HUES48 (cell line): ENCODE measurements at regions not wholly inside any gene's neighbourhood (a gene's known extent, or its start where the extent isn't known, plus 50 kb on each side); places are given as distances from the start of the nearest gene placed in this dataset.

Source experiments
- H3K27ac ChIP-seq: one replicate; pipeline ENCODE4 v1.7.0; 2013; ENCODE audit warnings: low read depth, low read length, inconsistent platforms
- H3K27me3 ChIP-seq: 2 replicates; pipeline ENCODE4 v1.6.1; 2013; ENCODE audit warnings: mild to moderate bottlenecking, low read length; ENCODE audit not compliant: control insufficient read depth, insufficient read depth
- H3K36me3 ChIP-seq: 2 replicates; pipeline ENCODE4 v1.6.1; 2013; ENCODE audit warnings: low read length; ENCODE audit not compliant: control insufficient read depth, insufficient read depth
- H3K4me1 ChIP-seq: 2 replicates; pipeline ENCODE4 v1.6.1; 2013; ENCODE audit warnings: mild to moderate bottlenecking, low read length; ENCODE audit not compliant: control insufficient read depth, insufficient read depth
- H3K4me3 ChIP-seq: 2 replicates; pipeline ENCODE4 v1.5.1; 2013; ENCODE audit warnings: mild to moderate bottlenecking, low read depth, low read length
- H3K9ac ChIP-seq: 2 replicates; pipeline ENCODE4 v1.6.1; 2013; ENCODE audit warnings: mild to moderate bottlenecking, low read depth, low read length, moderate library complexity
- H3K9me3 ChIP-seq: 2 replicates; pipeline ENCODE4 v1.6.1; 2013; ENCODE audit warnings: low read length; ENCODE audit not compliant: control insufficient read depth, insufficient read depth

GRCh38 chr22:44627521-44628139 lies 74.4 kb upstream of the PRR5 start:
- peaks cover 78% of the 10 kb centered on the region for H3K27me3 ChIP-seq
- H3K9ac ChIP-seq: no peak overlapping the region

GRCh38 chr22:44625981-44626687 lies 75.9 kb upstream of the PRR5 start:
- no peak overlapping the region for H3K9ac ChIP-seq

More at GRCh38 chr22:44627521-44628139, 74.4 kb upstream of the PRR5 start:
- Histone ChIP-seq H3K9me3 (no peaks in the 10 kb centered on the region; the same call in 1 of the 2 replicates), H3K4me1 (no peaks in the 10 kb centered on the region), H3K4me3 (no peak overlapping the region), H3K36me3 (no peaks in the 10 kb centered on the region), H3K27ac (no peak overlapping the region)

GRCh38 chr22:44625421-44625760 lies 76.6 kb upstream of the PRR5 start:
- no peaks in the 10 kb centered on the region for H3K9me3 ChIP-seq
- no peak overlapping the region for H3K4me3 ChIP-seq
- no peak overlapping the region for H3K27ac ChIP-seq
- H3K27me3 ChIP-seq: peaks cover 66% of the 10 kb centered on the region
- no peak overlapping the region for H3K9ac ChIP-seq
- no peaks in the 10 kb centered on the region for H3K4me1 ChIP-seq
- H3K36me3 ChIP-seq: no peaks in the 10 kb centered on the region

More at GRCh38 chr22:44625981-44626687, 75.9 kb upstream of the PRR5 start:
- no peaks in the 10 kb centered on the region for H3K9me3 ChIP-seq
- H3K4me1 ChIP-seq: no peaks in the 10 kb centered on the region
- peaks cover 73% of the 10 kb centered on the region for H3K27me3 ChIP-seq
- no peak overlapping the region for H3K27ac ChIP-seq
- H3K4me3 ChIP-seq: no peak overlapping the region
- no peaks in the 10 kb centered on the region for H3K36me3 ChIP-seq

GRCh38 chr22:44624689-44625420 lies 77.1 kb upstream of the PRR5 start:
- H3K9ac ChIP-seq: no peak overlapping the region
- peaks cover 60% of the 10 kb centered on the region for H3K27me3 ChIP-seq
- H3K4me1 ChIP-seq: no peaks in the 10 kb centered on the region
- no peak overlapping the region for H3K4me3 ChIP-seq
- no peaks in the 10 kb centered on the region for H3K9me3 ChIP-seq
- no peak overlapping the region for H3K27ac ChIP-seq
- H3K36me3 ChIP-seq: no peaks in the 10 kb centered on the region

GRCh38 chr22:44623771-44624510 lies 78.1 kb upstream of the PRR5 start:
- no peak overlapping the region for H3K9ac ChIP-seq
- H3K27me3 ChIP-seq: peaks cover 51% of the 10 kb centered on the region
- H3K27ac ChIP-seq: no peak overlapping the region
- H3K4me3 ChIP-seq: no peak overlapping the region
- no peaks in the 10 kb centered on the region for H3K9me3 ChIP-seq
- H3K4me1 ChIP-seq: no peaks in the 10 kb centered on the region
- no peaks in the 10 kb centered on the region for H3K36me3 ChIP-seq

- Histone ChIP-seq H3K9me3 (no peaks in the 10 kb centered on the region), H3K27me3 (peaks cover 38% of the 10 kb centered on the region), H3K36me3 (no peaks in the 10 kb centered on the region), H3K4me1 (no peaks in the 10 kb centered on the region), H3K9ac (no peak overlapping the region), H3K27ac (no peak overlapping the region), H3K4me3 (no peak overlapping the region)
Observed at GRCh38 chr22:44622679-44623078, 79.3 kb upstream of the PRR5 start.

- Histone ChIP-seq H3K9ac (no peak overlapping the region), H3K36me3 (no peaks in the 10 kb centered on the region), H3K27ac (no peak overlapping the region), H3K4me3 (no peak overlapping the region), H3K4me1 (no peaks in the 10 kb centered on the region), H3K27me3 (peaks cover 33% of the 10 kb centered on the region), H3K9me3 (no peaks in the 10 kb centered on the region)
Observed at GRCh38 chr22:44622147-44622427, 79.9 kb upstream of the PRR5 start.

- H3K9ac ChIP-seq: no peak overlapping the region
- no peaks in the 10 kb centered on the region for H3K4me1 ChIP-seq
- H3K36me3 ChIP-seq: no peaks in the 10 kb centered on the region
- peaks cover 27% of the 10 kb centered on the region for H3K27me3 ChIP-seq
- H3K9me3 ChIP-seq: no peaks in the 10 kb centered on the region
- no peak overlapping the region for H3K27ac ChIP-seq
- H3K4me3 ChIP-seq: no peak overlapping the region
Observed at GRCh38 chr22:44621401-44622146, 80.4 kb upstream of the PRR5 start.

GRCh38 chr22:44620841-44621257 lies 81.2 kb upstream of the PRR5 start:
- Histone ChIP-seq H3K4me3 (no peak overlapping the region), H3K9ac (no peak overlapping the region), H3K4me1 (no peaks in the 10 kb centered on the region), H3K36me3 (no peaks in the 10 kb centered on the region), H3K9me3 (no peaks in the 10 kb centered on the region), H3K27me3 (peaks cover 21% of the 10 kb centered on the region), H3K27ac (no peak overlapping the region)

- Histone ChIP-seq H3K27ac (no peak overlapping the region), H3K9me3 (no peaks in the 10 kb centered on the region), H3K36me3 (no peaks in the 10 kb centered on the region), H3K4me3 (no peak overlapping the region; the same call in 1 of the 2 replicates), H3K9ac (no peak overlapping the region), H3K27me3 (peaks cover 16% of the 10 kb centered on the region), H3K4me1 (no peaks in the 10 kb centered on the region)
Observed at GRCh38 chr22:44620129-44620840, 81.7 kb upstream of the PRR5 start.
